Esophagus muscularis mucosa (tissue), 4 donors: ENCODE measurements at regions not wholly inside any gene's neighbourhood (a gene's known extent, or its start where the extent isn't known, plus 50 kb on each side); places are given as distances from the start of the nearest gene placed in this dataset.

Experiments
- EP300 ChIP-seq: sonication (generic); formaldehyde crosslinking; IDR thresholded peaks from one replicate; pipeline ENCODE4 v1.6.1; 2017; ENCODE audit warnings: antibody characterized with exemption
- POLR2A ChIP-seq: fragments of 450-650 bp; IDR thresholded peaks from one replicate; pipeline ENCODE4 v1.6.1; 2017; ENCODE audit warnings: antibody characterized with exemption, moderate library complexity, mild to moderate bottlenecking, low read depth
- POLR2AphosphoS5 ChIP-seq, 2 donors: sonication (generic); formaldehyde crosslinking; IDR thresholded peaks; one replicate each; pipeline ENCODE4 v1.6.1; 2017; ENCODE audit warnings: antibody characterized with exemption in 2 of 2
- TF ChIP-seq, protein P1 (sequence below), 3 experiments: fragments of 200-600 bp in 2 of 3; fragments of 450-650 bp in 1 of 3; sonication (generic) in 2 of 3; IDR thresholded peaks; one replicate each; pipeline ENCODE4 v1.5.1; 2017 to 2019; ENCODE audit warnings: antibody characterized with exemption in 3 of 3, mild to moderate bottlenecking in 2 of 3, moderate library complexity in 1 of 3

GRCh38 chr1:60235275-60235674, 161.7 kb upstream of the C1orf87 start:
- TF ChIP-seq, protein P1, sequence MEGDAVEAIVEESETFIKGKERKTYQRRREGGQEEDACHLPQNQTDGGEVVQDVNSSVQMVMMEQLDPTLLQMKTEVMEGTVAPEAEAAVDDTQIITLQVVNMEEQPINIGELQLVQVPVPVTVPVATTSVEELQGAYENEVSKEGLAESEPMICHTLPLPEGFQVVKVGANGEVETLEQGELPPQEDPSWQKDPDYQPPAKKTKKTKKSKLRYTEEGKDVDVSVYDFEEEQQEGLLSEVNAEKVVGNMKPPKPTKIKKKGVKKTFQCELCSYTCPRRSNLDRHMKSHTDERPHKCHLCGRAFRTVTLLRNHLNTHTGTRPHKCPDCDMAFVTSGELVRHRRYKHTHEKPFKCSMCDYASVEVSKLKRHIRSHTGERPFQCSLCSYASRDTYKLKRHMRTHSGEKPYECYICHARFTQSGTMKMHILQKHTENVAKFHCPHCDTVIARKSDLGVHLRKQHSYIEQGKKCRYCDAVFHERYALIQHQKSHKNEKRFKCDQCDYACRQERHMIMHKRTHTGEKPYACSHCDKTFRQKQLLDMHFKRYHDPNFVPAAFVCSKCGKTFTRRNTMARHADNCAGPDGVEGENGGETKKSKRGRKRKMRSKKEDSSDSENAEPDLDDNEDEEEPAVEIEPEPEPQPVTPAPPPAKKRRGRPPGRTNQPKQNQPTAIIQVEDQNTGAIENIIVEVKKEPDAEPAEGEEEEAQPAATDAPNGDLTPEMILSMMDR (IDR thresholded peaks at IDR 0.05), result no peak
- TF ChIP-seq EP300 (no peak), POLR2A (no peak), POLR2AphosphoS5 (IDR thresholded peaks at IDR 0.05) (no peak)
